ENCODE measurements at regions not wholly inside any gene's neighbourhood (a gene's known extent, or its start where the extent isn't known, plus 50 kb on each side); places are given as distances from the start of the nearest gene placed in this dataset.

- no peak for DNase-seq (ENCODE audit: low read depth)
Measured at GRCh38 chr5:2602451-2603271, 148.8 kb downstream of the IRX2 start.

- DNase-seq (ENCODE audit: low read depth) = no peak
Measured at GRCh38 chr5:2598503-2598902, 153.0 kb downstream of the IRX2 start.

GRCh38 chr5:2594701-2595100, 156.8 kb downstream of the IRX2 start:
- DNase-seq (ENCODE audit: low read depth) = no peak

GRCh38 chr5:2592766-2593165, 158.7 kb downstream of the IRX2 start:
- no peak for DNase-seq (ENCODE audit: low read depth)

- no peak for DNase-seq (ENCODE audit: low read depth)
Measured at GRCh38 chr5:2591777-2592453, 159.6 kb downstream of the IRX2 start.

- no peak for DNase-seq (ENCODE audit: low read depth)
Measured at GRCh38 chr5:2588850-2589501, 162.5 kb downstream of the IRX2 start.

GRCh38 chr5:2587189-2588031, 164.1 kb downstream of the IRX2 start:
- no peak for DNase-seq (ENCODE audit: low read depth)

GRCh38 chr5:2586016-2586715, 165.3 kb downstream of the IRX2 start:
- DNase-seq (ENCODE audit: low read depth) = no peak

GRCh38 chr5:2584579-2585269, 166.8 kb downstream of the IRX2 start:
- no peak for DNase-seq (ENCODE audit: low read depth)

GRCh38 chr5:2582507-2582906, 169.0 kb downstream of the IRX2 start:
- no peak for DNase-seq (ENCODE audit: low read depth)

- DNase-seq (ENCODE audit: low read depth) = no peak
Measured at GRCh38 chr5:2582106-2582505, 169.4 kb downstream of the IRX2 start.

GRCh38 chr5:2581418-2581817, 170.1 kb downstream of the IRX2 start:
- no peak for DNase-seq (ENCODE audit: low read depth)

GRCh38 chr5:2579126-2579525, 172.4 kb downstream of the IRX2 start:
- DNase-seq (ENCODE audit: low read depth) = no peak

- DNase-seq (ENCODE audit: low read depth) = no peak
Measured at GRCh38 chr5:2577312-2578036, 174.0 kb downstream of the IRX2 start.

GRCh38 chr5:2576823-2577222, 174.7 kb downstream of the IRX2 start:
- no peak for DNase-seq (ENCODE audit: low read depth)

- DNase-seq (ENCODE audit: low read depth) = no peak
Measured at GRCh38 chr5:2575871-2576270, 175.6 kb downstream of the IRX2 start.

- DNase-seq (ENCODE audit: low read depth) = no peak
Measured at GRCh38 chr5:2575292-2575691, 176.2 kb downstream of the IRX2 start.

GRCh38 chr5:2574155-2574554, 177.3 kb downstream of the IRX2 start:
- no peak for DNase-seq (ENCODE audit: low read depth)

GRCh38 chr5:2570586-2570985, 180.9 kb downstream of the IRX2 start:
- no peak for DNase-seq (ENCODE audit: low read depth)
